ENCODE measurements at regions not wholly inside any gene's neighbourhood (a gene's known extent, or its start where the extent isn't known, plus 50 kb on each side); places are given as distances from the start of the nearest gene placed in this dataset.

DNA sequence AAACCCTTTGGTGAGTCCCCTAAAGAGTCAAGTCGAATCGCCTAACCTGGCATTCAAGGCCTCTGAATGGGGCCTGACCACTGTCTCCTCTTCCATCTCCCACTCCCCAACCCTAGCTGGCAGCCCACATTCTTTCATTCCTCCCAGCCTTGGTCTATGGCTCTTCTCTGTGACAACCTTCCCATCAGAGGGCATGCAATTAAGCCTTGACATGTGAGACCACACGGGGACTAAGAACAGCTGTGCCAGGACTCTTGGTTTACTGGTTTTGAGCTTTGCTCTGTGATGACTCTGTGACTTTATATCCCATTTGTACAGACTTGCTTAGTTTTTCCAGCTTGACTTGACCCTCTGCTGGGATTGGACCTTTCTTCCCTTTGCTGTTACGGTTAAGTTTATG is 116.6 kb downstream of the BUB3 start:
- TF ChIP-seq, protein P1, sequence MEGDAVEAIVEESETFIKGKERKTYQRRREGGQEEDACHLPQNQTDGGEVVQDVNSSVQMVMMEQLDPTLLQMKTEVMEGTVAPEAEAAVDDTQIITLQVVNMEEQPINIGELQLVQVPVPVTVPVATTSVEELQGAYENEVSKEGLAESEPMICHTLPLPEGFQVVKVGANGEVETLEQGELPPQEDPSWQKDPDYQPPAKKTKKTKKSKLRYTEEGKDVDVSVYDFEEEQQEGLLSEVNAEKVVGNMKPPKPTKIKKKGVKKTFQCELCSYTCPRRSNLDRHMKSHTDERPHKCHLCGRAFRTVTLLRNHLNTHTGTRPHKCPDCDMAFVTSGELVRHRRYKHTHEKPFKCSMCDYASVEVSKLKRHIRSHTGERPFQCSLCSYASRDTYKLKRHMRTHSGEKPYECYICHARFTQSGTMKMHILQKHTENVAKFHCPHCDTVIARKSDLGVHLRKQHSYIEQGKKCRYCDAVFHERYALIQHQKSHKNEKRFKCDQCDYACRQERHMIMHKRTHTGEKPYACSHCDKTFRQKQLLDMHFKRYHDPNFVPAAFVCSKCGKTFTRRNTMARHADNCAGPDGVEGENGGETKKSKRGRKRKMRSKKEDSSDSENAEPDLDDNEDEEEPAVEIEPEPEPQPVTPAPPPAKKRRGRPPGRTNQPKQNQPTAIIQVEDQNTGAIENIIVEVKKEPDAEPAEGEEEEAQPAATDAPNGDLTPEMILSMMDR (conservative IDR thresholded peaks at IDR 0.05; ENCODE audit: low read length) = no peak
- no peak for TF ChIP-seq EZH2phosphoT487 (IDR thresholded peaks at IDR 0.05; ENCODE audit: borderline replicate concordance)
